Left ventricle myocardium inferior (tissue), 1 donor: ENCODE measurements at regions not wholly inside any gene's neighbourhood (a gene's known extent, or its start where the extent isn't known, plus 50 kb on each side); places are given as distances from the start of the nearest gene placed in this dataset.

Experiments used
- DNase-seq: peaks from one replicate; pipeline ENCODE4 v3.0.0-alpha.2; 2020
- H3K27ac ChIP-seq: fragments of 200-600 bp; replicated peaks from 2 replicates; pipeline ENCODE4 v1.8.0; 2021
- H3K27me3 ChIP-seq: fragments of 200-600 bp; 2 replicates; pipeline ENCODE4 v1.8.0; 2021; ENCODE audit warnings: low read depth
- H3K36me3 ChIP-seq: fragments of 200-600 bp; 2 replicates; pipeline ENCODE4 v1.8.0; 2021
- H3K4me1 ChIP-seq: fragments of 200-600 bp; 2 replicates; pipeline ENCODE4 v1.8.0; 2021
- H3K4me3 ChIP-seq: fragments of 200-600 bp; 2 replicates; pipeline ENCODE4 v1.8.0; 2021; ENCODE audit warnings: mild to moderate bottlenecking, moderate library complexity
- H3K9me3 ChIP-seq: fragments of 200-600 bp; replicated peaks from 2 replicates; pipeline ENCODE4 v1.8.0; 2021
- CTCF ChIP-seq: fragments of 200-600 bp; IDR thresholded peaks from 2 replicates; pipeline ENCODE4 v1.8.0; 2021; ENCODE audit warnings: antibody characterized with exemption, mild to moderate bottlenecking, borderline replicate concordance
- intact Hi-C: fragments of 100-400 bp; cut with micrococcal nuclease; formaldehyde crosslinking; loops from one replicate; pipeline ENCODE4 v1.11.0; 2022
- donor health status: DM: no; HTN: yes; CAD: no; lungs with severe emphysema.

- intact Hi-C loops = no loop called here
- Histone ChIP-seq H3K27me3 (no peaks in the 10 kb centered on the region), H3K36me3 (no peaks in the 10 kb centered on the region), H3K4me3 (no peak overlapping the region), H3K27ac (no peak overlapping the region), H3K9me3 (peaks cover 4% of the 10 kb centered on the region), H3K4me1 (no peaks in the 10 kb centered on the region)
- DNase-seq = no peak
- TF ChIP-seq CTCF = no peak
Measured at GRCh38 chr18:38768504-38768903, 1202.9 kb upstream of the CELF4 start.

GRCh38 chr18:38759457-38759856, 1193.9 kb upstream of the CELF4 start:
- no peak overlapping the region for H3K4me3 ChIP-seq
- TF ChIP-seq CTCF = no peak
- intact Hi-C loops = no loop called here

GRCh38 chr18:38756436-38756835, 1190.8 kb upstream of the CELF4 start:
- H3K36me3 ChIP-seq = no peaks in the 10 kb centered on the region
- H3K27ac ChIP-seq = no peak overlapping the region
- no peaks in the 10 kb centered on the region for H3K9me3 ChIP-seq
- intact Hi-C loops = no loop called here
- H3K4me3 ChIP-seq = no peak overlapping the region
- no peaks in the 10 kb centered on the region for H3K4me1 ChIP-seq
- H3K27me3 ChIP-seq = no peaks in the 10 kb centered on the region
- no peak for TF ChIP-seq CTCF
- DNase-seq = no peak

More at GRCh38 chr18:38759457-38759856, 1193.9 kb upstream of the CELF4 start:
- no peak for DNase-seq
- H3K9me3 ChIP-seq = no peaks in the 10 kb centered on the region
- H3K4me1 ChIP-seq = no peaks in the 10 kb centered on the region
- no peaks in the 10 kb centered on the region for H3K27me3 ChIP-seq
- H3K27ac ChIP-seq = no peak overlapping the region
- no peaks in the 10 kb centered on the region for H3K36me3 ChIP-seq

- no peaks in the 10 kb centered on the region for H3K4me1 ChIP-seq
- no peak overlapping the region for H3K27ac ChIP-seq
- H3K9me3 ChIP-seq = no peaks in the 10 kb centered on the region
- H3K4me3 ChIP-seq = no peak overlapping the region
- no peaks in the 10 kb centered on the region for H3K27me3 ChIP-seq
- DNase-seq = no peak
- TF ChIP-seq CTCF = no peak
- intact Hi-C loops = no loop called here
- H3K36me3 ChIP-seq = no peaks in the 10 kb centered on the region
Measured at GRCh38 chr18:38752430-38752829, 1186.8 kb upstream of the CELF4 start.

- no peak overlapping the region for H3K27ac ChIP-seq
- no peak for DNase-seq
- intact Hi-C loops = no loop called here
Measured at GRCh38 chr18:38751898-38752297, 1186.3 kb upstream of the CELF4 start.

More at GRCh38 chr18:38751898-38752297, 1186.3 kb upstream of the CELF4 start:
- Histone ChIP-seq H3K4me1 (no peaks in the 10 kb centered on the region), H3K27me3 (no peaks in the 10 kb centered on the region), H3K4me3 (no peak overlapping the region), H3K9me3 (no peaks in the 10 kb centered on the region), H3K36me3 (no peaks in the 10 kb centered on the region)
- TF ChIP-seq CTCF = no peak
